GM23338 (cell line): ENCODE measurements at regions not wholly inside any gene's neighbourhood (a gene's known extent, or its start where the extent isn't known, plus 50 kb on each side); places are given as distances from the start of the nearest gene placed in this dataset.

Experiments
- ATAC-seq: fragments of 200-7000 bp; cut with Tn5 transposase; 3 replicates; pipeline ENCODE4 v1.9.1; 2020
- DNase-seq: peaks from one replicate; pipeline ENCODE4 v3.0.0-alpha.2; 2015; ENCODE audit warnings: low spot score
- H2AFZ ChIP-seq: fragments of 200-600 bp; sonication (generic); 2 replicates; pipeline ENCODE4 v1.8.0; 2016; ENCODE audit warnings: antibody characterized with exemption, mild to moderate bottlenecking, moderate library complexity
- H3F3A ChIP-seq: fragments of 200-600 bp; sonication (generic); replicated peaks from 2 replicates; pipeline ENCODE4 v1.8.0; 2017; ENCODE audit warnings: antibody characterized with exemption, mixed run types, low read depth
- H3K27ac ChIP-seq: fragments of 200-600 bp; sonication (generic); 2 replicates; pipeline ENCODE4 v1.6.1; 2016; ENCODE audit warnings: low read depth
- H3K27me3 ChIP-seq: fragments of 200-600 bp; sonication (generic); 2 replicates; pipeline ENCODE4 v1.8.0; 2016; ENCODE audit warnings: mild to moderate bottlenecking, mixed run types, moderate library complexity; ENCODE audit not compliant: insufficient read depth
- H3K36me3 ChIP-seq: fragments of 200-600 bp; sonication (generic); 2 replicates; pipeline ENCODE4 v1.8.0; 2016; ENCODE audit warnings: mild to moderate bottlenecking; ENCODE audit not compliant: insufficient read depth
- H3K4me1 ChIP-seq: fragments of 200-600 bp; sonication (generic); 2 replicates; pipeline ENCODE4 v1.8.0; 2016; ENCODE audit warnings: mild to moderate bottlenecking, moderate library complexity; ENCODE audit not compliant: insufficient read depth
- H3K4me2 ChIP-seq: fragments of 200-600 bp; sonication (generic); 2 replicates; pipeline ENCODE4 v1.7.1; 2017; ENCODE audit warnings: mixed run types
- H3K4me3 ChIP-seq: fragments of 200-600 bp; sonication (generic); 2 replicates; pipeline ENCODE4 v1.6.1; 2016; ENCODE audit warnings: mixed run types
- H3K79me2 ChIP-seq: fragments of 200-600 bp; sonication (generic); replicated peaks from 2 replicates; pipeline ENCODE4 v1.8.0; 2017; ENCODE audit warnings: mild to moderate bottlenecking; ENCODE audit not compliant: insufficient read depth
- H3K9me2 ChIP-seq: fragments of 200-600 bp; sonication (generic); 2 replicates; pipeline ENCODE4 v1.8.0; 2017; ENCODE audit not compliant: insufficient read depth
- H4K20me1 ChIP-seq: fragments of 200-600 bp; sonication (generic); replicated peaks from 2 replicates; pipeline ENCODE4 v1.8.0; 2017; ENCODE audit warnings: mild to moderate bottlenecking; ENCODE audit not compliant: insufficient read depth
- H3K27ac Mint-ChIP-seq: 2 replicates; pipeline ENCODE4 v1.8.0; 2020; ENCODE audit warnings: inconsistent platforms, mild to moderate bottlenecking, moderate library complexity, mixed read lengths
- H3K27me3 Mint-ChIP-seq: 3 replicates; pipeline ENCODE4 v1.8.0; 2022; ENCODE audit warnings: low read depth, mild to moderate bottlenecking, moderate library complexity, mixed read lengths, inconsistent platforms; ENCODE audit not compliant: insufficient read depth, poor library complexity
- H3K36me3 Mint-ChIP-seq: 3 replicates; pipeline ENCODE4 v1.8.0; 2021; ENCODE audit warnings: low read depth, mild to moderate bottlenecking, inconsistent platforms, moderate library complexity, mixed read lengths
- H3K4me1 Mint-ChIP-seq: 3 replicates; pipeline ENCODE4 v1.8.0; 2020; ENCODE audit warnings: mild to moderate bottlenecking, inconsistent platforms, mixed read lengths
- H3K4me3 Mint-ChIP-seq: 3 replicates; pipeline ENCODE4 v1.8.0; 2021; ENCODE audit warnings: moderate library complexity, mild to moderate bottlenecking, inconsistent platforms, mixed read lengths
- H3K9me3 Mint-ChIP-seq: 3 replicates; pipeline ENCODE4 v1.8.0; 2020; ENCODE audit warnings: moderate library complexity, mild to moderate bottlenecking, inconsistent platforms, mixed read lengths
- CTCF ChIP-seq, 2 experiments: fragments of 200-600 bp in 1 of 2; sonication (generic) in 1 of 2; conservative IDR thresholded peaks; 2 replicates each; pipeline versions ENCODE4 v1.5.1 to v1.6.1; 2016 to 2017; ENCODE audit warnings: antibody characterized with exemption in 2 of 2, low read depth in 2 of 2, mild to moderate bottlenecking in 2 of 2, moderate library complexity in 1 of 2
- ETS1 ChIP-seq: IDR thresholded peaks from 2 replicates; pipeline ENCODE4 v1.6.1; 2016; ENCODE audit warnings: antibody characterized with exemption
- EZH2 ChIP-seq: fragments of 200-600 bp; sonication (generic); IDR thresholded peaks from one replicate; pipeline ENCODE4 v1.8.0; 2017; ENCODE audit warnings: antibody characterized with exemption, mild to moderate bottlenecking, low read depth; ENCODE audit not compliant: unreplicated experiment
- JUNB ChIP-seq: IDR thresholded peaks from one replicate; pipeline ENCODE4 v1.6.1; 2016; ENCODE audit warnings: antibody characterized with exemption; ENCODE audit not compliant: unreplicated experiment
- NANOG ChIP-seq: IDR thresholded peaks from 2 replicates; pipeline ENCODE4 v1.6.1; 2016; ENCODE audit warnings: antibody characterized with exemption, borderline replicate concordance
- ZNF462 ChIP-seq: fragments of 250-450 bp; sonication (Bioruptor Pico); IDR thresholded peaks from 2 replicates; pipeline ENCODE4 v1.5.0; 2020; ENCODE audit warnings: mild to moderate bottlenecking, moderate library complexity

GRCh38 chr16:18068477-18068876 lies 268.1 kb downstream of the NPIPA8 start (continued):
- TF ChIP-seq ZNF462 (no peak), NANOG (no peak), JUNB (no peak), ETS1 (no peak), EZH2 (no peak)

GRCh38 chr16:18062713-18063112 lies 273.8 kb downstream of the NPIPA8 start:
- Histone ChIP-seq H2AFZ (peak overlapping the region; percentile 97), H3K4me3 (no peak overlapping the region), H3K4me1 (peaks cover 10% of the 10 kb centered on the region; the same call in 1 of the 2 replicates), H3K27ac (no peak overlapping the region), H3K79me2 (no peaks in the 10 kb centered on the region), H3K27me3 (no peaks in the 10 kb centered on the region), H3K36me3 (no peaks in the 10 kb centered on the region), H3F3A (no peaks in the 10 kb centered on the region), H3K9me2 (no peaks in the 10 kb centered on the region), H3K4me2 (no peak overlapping the region), H4K20me1 (no peaks in the 10 kb centered on the region)
- no peaks in the 10 kb centered on the region; the same call in 2 of the 3 replicates for H3K9me3 Mint-ChIP-seq
- TF ChIP-seq ETS1 (no peak), CTCF (conservative IDR thresholded peaks at IDR 0.05; ENCODE audit: low read depth in 2 of 2) (peak; percentile 13 to 34; a peak in 2 of 4 replicates)
- peaks cover 9% of the 10 kb centered on the region for H3K4me1 Mint-ChIP-seq
- H3K4me3 Mint-ChIP-seq: no peak overlapping the region
- H3K36me3 Mint-ChIP-seq: no peaks in the 10 kb centered on the region
- H3K27me3 Mint-ChIP-seq: peaks cover 1% of the 10 kb centered on the region
- DNase-seq: peak; percentile 54
- H3K27ac Mint-ChIP-seq: no peak overlapping the region
- ATAC-seq: peak; percentile 79
